SK-N-SH (cell line): ENCODE measurements at regions not wholly inside any gene's neighbourhood (a gene's known extent, or its start where the extent isn't known, plus 50 kb on each side); places are given as distances from the start of the nearest gene placed in this dataset.

ENCODE experiments used
- CTCF ChIA-PET: fragments of 300-600, 350-600 bp; formaldehyde crosslinking; extraction: SDS; loops from one replicate; lab custom pipeline; 2021; lab: Yijun Ruan, JAX
- POLR2A ChIA-PET: fragments of 350-600 bp; sonication (Branson Sonifier 250); formaldehyde crosslinking; extraction: SDS; loops from one replicate; lab custom pipeline; 2020; ENCODE audit warnings: antibody characterized with exemption, inconsistent platforms; lab: Yijun Ruan, JAX
- DNase-seq: peaks from one replicate; pipeline ENCODE4 v3.0.0; 2012
- H2AFZ ChIP-seq: fragments of 200-600 bp; sonication (generic); 2 replicates; pipeline ENCODE4 v1.8.1; 2016; ENCODE audit warnings: antibody characterized with exemption, mild to moderate bottlenecking, low read depth
- H3F3A ChIP-seq: fragments of 200-600 bp; sonication (generic); replicated peaks from 2 replicates; pipeline ENCODE3; 2016; ENCODE audit warnings: antibody characterized with exemption, mild to moderate bottlenecking; ENCODE audit not compliant: insufficient read depth
- H3K27ac ChIP-seq, 2 experiments: fragments of 200-500 bp in 1 of 2; fragments of 200-600 bp in 1 of 2; sonication (Bioruptor generic) in 1 of 2; sonication (generic), shearing (Covaris generic) in 1 of 2; 2 replicates each; pipeline versions ENCODE4 v1.5.1 to v1.6.1; 2014 to 2016; ENCODE audit warnings: low read depth in 2 of 2, inconsistent platforms in 1 of 2, low read length in 1 of 2, mild to moderate bottlenecking in 1 of 2, mixed read lengths in 1 of 2
- H3K27me3 ChIP-seq: fragments of 200-600 bp; sonication (generic), shearing (Covaris generic); 2 replicates; pipeline ENCODE4 v1.6.1; 2016; ENCODE audit warnings: mixed run types; ENCODE audit not compliant: insufficient read depth
- H3K36me3 ChIP-seq, 2 experiments: fragments of 200-500 bp in 1 of 2; fragments of 200-600 bp in 1 of 2; sonication (Bioruptor generic) in 1 of 2; sonication (generic) in 1 of 2; replicated peaks in 1 of 2; 2 replicates each; pipeline versions ENCODE3 to v1.5.1; 2014 to 2016; ENCODE audit warnings: low read length in 1 of 2, mild to moderate bottlenecking in 1 of 2; ENCODE audit not compliant: insufficient read depth in 2 of 2, control insufficient read depth in 1 of 2
- H3K4me1 ChIP-seq, 2 experiments: fragments of 200-500 bp in 1 of 2; fragments of 200-600 bp in 1 of 2; sonication (Bioruptor generic) in 1 of 2; sonication (generic), shearing (Covaris generic) in 1 of 2; 2 replicates each; pipeline versions ENCODE4 v1.5.1 to v1.6.1; 2014 to 2016; ENCODE audit warnings: low read depth in 1 of 2, low read length in 1 of 2, mixed run types in 1 of 2; ENCODE audit not compliant: insufficient read depth in 2 of 2, control insufficient read depth in 1 of 2
- H3K4me2 ChIP-seq: fragments of 200-600 bp; sonication (generic), shearing (Covaris generic); 2 replicates; pipeline ENCODE4 v1.6.1; 2017; ENCODE audit warnings: mixed run types
- H3K4me3 ChIP-seq, 2 experiments: fragments of 200-500 bp in 1 of 2; fragments of 200-600 bp in 1 of 2; sonication (Bioruptor generic) in 1 of 2; sonication (generic), shearing (Covaris generic) in 1 of 2; 2 replicates each; pipeline versions ENCODE4 v1.5.1 to v1.8.1; 2014 to 2016; ENCODE audit warnings: low read depth in 2 of 2, inconsistent platforms in 1 of 2, low read length in 1 of 2, mild to moderate bottlenecking in 1 of 2, mixed read lengths in 1 of 2, moderate library complexity in 1 of 2
- H3K79me2 ChIP-seq: fragments of 200-600 bp; sonication (generic); 2 replicates; pipeline ENCODE4 v1.8.1; 2017; ENCODE audit warnings: mild to moderate bottlenecking; ENCODE audit not compliant: insufficient read depth
- H3K9ac ChIP-seq: fragments of 200-600 bp; sonication (generic); 2 replicates; pipeline ENCODE4 v1.6.1; 2017; ENCODE audit warnings: mixed run types
- H3K9me2 ChIP-seq: fragments of 200-600 bp; sonication (generic); 2 replicates; pipeline ENCODE4 v1.6.1; 2017; ENCODE audit warnings: mixed run types
- H3K9me3 ChIP-seq: fragments of 200-600 bp; sonication (generic); 2 replicates; pipeline ENCODE4 v1.6.1; 2017; ENCODE audit warnings: mixed run types, mild to moderate bottlenecking, moderate library complexity
- H4K20me1 ChIP-seq: fragments of 200-600 bp; sonication (generic); 2 replicates; pipeline ENCODE4 v1.6.1; 2017; ENCODE audit warnings: mild to moderate bottlenecking, mixed run types; ENCODE audit not compliant: insufficient read depth
- ELF1 ChIP-seq: IDR thresholded peaks from 2 replicates; pipeline ENCODE4 v1.4.0; 2012
- EP300 ChIP-seq, 2 experiments: IDR thresholded peaks; 2 replicates each; pipeline versions ENCODE4 v1.4.0 to v1.6.1; 2012; ENCODE audit warnings: borderline replicate concordance in 1 of 2, low read depth in 1 of 2, low read length in 1 of 2
- EZH2phosphoT487 ChIP-seq: fragments of 200-600 bp; sonication (generic); IDR thresholded peaks from 2 replicates; pipeline ENCODE4 v1.6.1; 2017; ENCODE audit warnings: low read depth, mixed run types, mild to moderate bottlenecking, antibody characterized with exemption, moderate library complexity, borderline replicate concordance
- GABPA ChIP-seq: IDR thresholded peaks from 2 replicates; pipeline ENCODE4 v1.4.0; 2012; ENCODE audit warnings: low read depth, mild to moderate bottlenecking
- JUND ChIP-seq: IDR thresholded peaks from 2 replicates; pipeline ENCODE4 v1.4.0; 2012
- MAX ChIP-seq: IDR thresholded peaks from 2 replicates; pipeline ENCODE4 v1.4.0; 2012; ENCODE audit warnings: low read depth
- MXI1 ChIP-seq: IDR thresholded peaks from 2 replicates; pipeline ENCODE4 v1.6.1; 2012; ENCODE audit warnings: mild to moderate bottlenecking, low read depth, low read length, improper control_type of control experiment
- NFIC ChIP-seq: IDR thresholded peaks from 2 replicates; pipeline ENCODE4 v1.4.0; 2012; ENCODE audit warnings: borderline replicate concordance
- NRF1 ChIP-seq: IDR thresholded peaks from 2 replicates; pipeline ENCODE4 v1.6.1; 2012; ENCODE audit warnings: low read depth, mild to moderate bottlenecking, low read length
- POLR2AphosphoS5 ChIP-seq: IDR thresholded peaks from 2 replicates; pipeline ENCODE4 v1.6.1; 2012; ENCODE audit warnings: low read depth, low read length
- RAD21 ChIP-seq: IDR thresholded peaks from 2 replicates; pipeline ENCODE4 v1.6.1; 2012; ENCODE audit warnings: mild to moderate bottlenecking, low read length
- SMC3 ChIP-seq: IDR thresholded peaks from 2 replicates; pipeline ENCODE4 v1.6.1; 2012; ENCODE audit warnings: low read depth, low read length, improper control_type of control experiment
- TEAD4 ChIP-seq: IDR thresholded peaks from 2 replicates; pipeline ENCODE4 v1.4.0; 2012; ENCODE audit warnings: mild to moderate bottlenecking, borderline replicate concordance; ENCODE audit not compliant: insufficient read depth
- WGBS: methylation state at CpG from one replicate; pipeline ENCODE4 v1.1.6; 2017; ENCODE audit warnings: low lambda C conversion rate; 5-methylcytosine and 5-hydroxymethylcytosine counted together
- TF ChIP-seq, protein P1 (sequence below): IDR thresholded peaks from 2 replicates; pipeline ENCODE4; 2012
- TF ChIP-seq, protein P2 (sequence below): fragments of 200-600 bp; sonication (generic); IDR thresholded peaks from 2 replicates; pipeline ENCODE4 v1.6.1; 2017; ENCODE audit warnings: antibody characterized with exemption, mild to moderate bottlenecking, moderate library complexity
- TF ChIP-seq, protein P3 (sequence below): fragments of 150-350 bp; IDR thresholded peaks from 2 replicates; pipeline ENCODE4 v1.6.1; 2017; ENCODE audit warnings: antibody characterized with exemption, low read length, low read depth, borderline replicate concordance

DNA sequence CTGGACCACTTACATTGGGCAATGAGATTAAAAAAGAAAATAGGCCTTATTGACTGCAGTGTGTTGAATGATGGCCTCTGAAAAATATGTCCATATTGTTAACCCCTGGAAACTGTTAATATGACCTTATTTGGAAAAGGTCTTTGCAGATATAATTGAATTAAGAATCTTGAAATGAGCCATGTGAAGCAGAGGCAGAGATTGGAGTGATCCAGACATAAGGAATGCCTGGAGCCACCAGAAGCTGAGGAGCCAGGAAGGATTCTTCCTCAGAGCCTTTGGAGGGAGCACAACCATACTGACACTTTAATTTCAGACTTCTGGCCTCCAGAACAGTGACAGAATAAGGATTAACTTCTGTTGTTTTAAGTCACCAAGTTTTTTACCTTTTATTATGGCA, 510.4 kb upstream of the AGTR1 start (continued):
- TF ChIP-seq EP300 (IDR thresholded peaks at IDR 0.05; ENCODE audit: borderline replicate concordance in 1 of 2, low read depth in 1 of 2, low read length in 1 of 2) (no peak), POLR2AphosphoS5 (no peak), MAX (no peak)

GRCh38 chr3:148190441-148190990, 507.2 kb upstream of the AGTR1 start:
- Histone ChIP-seq H3K36me3 (no peaks in the 10 kb centered on the region), H3K9me3 (no peaks in the 10 kb centered on the region), H3K4me2 (no peak overlapping the region), H3K4me3 (no peak overlapping the region), H4K20me1 (no peaks in the 10 kb centered on the region), H3K4me1 (no peaks in the 10 kb centered on the region; a peak in 1 of 4 replicates), H3F3A (no peaks in the 10 kb centered on the region), H3K27me3 (no peaks in the 10 kb centered on the region), H2AFZ (no peak overlapping the region), H3K79me2 (no peaks in the 10 kb centered on the region), H3K27ac (no peak overlapping the region), H3K9me2 (no peaks in the 10 kb centered on the region), H3K9ac (no peak overlapping the region)
- POLR2A ChIA-PET, result no interaction called here
- WGBS, result 22% methylated on average over 1 of the region's 1 CpG
- CTCF ChIA-PET, result interaction anchor here (1.6 kb wide), 1 partner anchor 12 kb away, joined by 5 read pairs; no protein-coding TSS in a partner anchor
- DNase-seq, result no peak
- TF ChIP-seq NRF1, result no peak
- no peak for TF ChIP-seq NFIC
- TF ChIP-seq EZH2phosphoT487, result no peak
- TF ChIP-seq, protein P1, sequence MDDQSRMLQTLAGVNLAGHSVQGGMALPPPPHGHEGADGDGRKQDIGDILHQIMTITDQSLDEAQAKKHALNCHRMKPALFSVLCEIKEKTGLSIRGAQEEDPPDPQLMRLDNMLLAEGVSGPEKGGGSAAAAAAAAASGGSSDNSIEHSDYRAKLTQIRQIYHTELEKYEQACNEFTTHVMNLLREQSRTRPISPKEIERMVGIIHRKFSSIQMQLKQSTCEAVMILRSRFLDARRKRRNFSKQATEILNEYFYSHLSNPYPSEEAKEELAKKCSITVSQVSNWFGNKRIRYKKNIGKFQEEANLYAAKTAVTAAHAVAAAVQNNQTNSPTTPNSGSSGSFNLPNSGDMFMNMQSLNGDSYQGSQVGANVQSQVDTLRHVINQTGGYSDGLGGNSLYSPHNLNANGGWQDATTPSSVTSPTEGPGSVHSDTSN, result no peak
- no peak for TF ChIP-seq MXI1
- TF ChIP-seq, protein P2, sequence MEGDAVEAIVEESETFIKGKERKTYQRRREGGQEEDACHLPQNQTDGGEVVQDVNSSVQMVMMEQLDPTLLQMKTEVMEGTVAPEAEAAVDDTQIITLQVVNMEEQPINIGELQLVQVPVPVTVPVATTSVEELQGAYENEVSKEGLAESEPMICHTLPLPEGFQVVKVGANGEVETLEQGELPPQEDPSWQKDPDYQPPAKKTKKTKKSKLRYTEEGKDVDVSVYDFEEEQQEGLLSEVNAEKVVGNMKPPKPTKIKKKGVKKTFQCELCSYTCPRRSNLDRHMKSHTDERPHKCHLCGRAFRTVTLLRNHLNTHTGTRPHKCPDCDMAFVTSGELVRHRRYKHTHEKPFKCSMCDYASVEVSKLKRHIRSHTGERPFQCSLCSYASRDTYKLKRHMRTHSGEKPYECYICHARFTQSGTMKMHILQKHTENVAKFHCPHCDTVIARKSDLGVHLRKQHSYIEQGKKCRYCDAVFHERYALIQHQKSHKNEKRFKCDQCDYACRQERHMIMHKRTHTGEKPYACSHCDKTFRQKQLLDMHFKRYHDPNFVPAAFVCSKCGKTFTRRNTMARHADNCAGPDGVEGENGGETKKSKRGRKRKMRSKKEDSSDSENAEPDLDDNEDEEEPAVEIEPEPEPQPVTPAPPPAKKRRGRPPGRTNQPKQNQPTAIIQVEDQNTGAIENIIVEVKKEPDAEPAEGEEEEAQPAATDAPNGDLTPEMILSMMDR, result no peak
- no peak for TF ChIP-seq ELF1
- TF ChIP-seq TEAD4, result no peak
- TF ChIP-seq, protein P3, sequence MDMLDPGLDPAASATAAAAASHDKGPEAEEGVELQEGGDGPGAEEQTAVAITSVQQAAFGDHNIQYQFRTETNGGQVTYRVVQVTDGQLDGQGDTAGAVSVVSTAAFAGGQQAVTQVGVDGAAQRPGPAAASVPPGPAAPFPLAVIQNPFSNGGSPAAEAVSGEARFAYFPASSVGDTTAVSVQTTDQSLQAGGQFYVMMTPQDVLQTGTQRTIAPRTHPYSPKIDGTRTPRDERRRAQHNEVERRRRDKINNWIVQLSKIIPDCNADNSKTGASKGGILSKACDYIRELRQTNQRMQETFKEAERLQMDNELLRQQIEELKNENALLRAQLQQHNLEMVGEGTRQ, result no peak
- TF ChIP-seq MAX, result no peak
- no peak for TF ChIP-seq EP300 (IDR thresholded peaks at IDR 0.05; ENCODE audit: borderline replicate concordance in 1 of 2, low read depth in 1 of 2, low read length in 1 of 2)
- TF ChIP-seq RAD21, result no peak
- no peak for TF ChIP-seq GABPA
- no peak for TF ChIP-seq SMC3
- no peak for TF ChIP-seq JUND
